Prostate gland (tissue), 2 donors: ENCODE measurements at regions not wholly inside any gene's neighbourhood (a gene's known extent, or its start where the extent isn't known, plus 50 kb on each side); places are given as distances from the start of the nearest gene placed in this dataset.

ENCODE experiments used
- POLR2A ChIP-seq: fragments of 450-650 bp; IDR thresholded peaks from one replicate; pipeline ENCODE4 v1.6.1; 2016; ENCODE audit warnings: antibody characterized with exemption, mild to moderate bottlenecking
- POLR2AphosphoS5 ChIP-seq: sonication (generic); formaldehyde crosslinking; IDR thresholded peaks from one replicate; pipeline ENCODE4 v1.6.1; 2017; ENCODE audit warnings: antibody characterized with exemption
- TF ChIP-seq, protein P1 (sequence below), 4 experiments: fragments of 200-600 bp in 2 of 4; fragments of 450-650 bp in 2 of 4; sonication (generic) in 2 of 4; IDR thresholded peaks; 1 replicate in 3 of 4; 2 replicates in 1 of 4; pipeline ENCODE4 v1.5.1; 2016 to 2019; ENCODE audit warnings: antibody characterized with exemption in 4 of 4, mild to moderate bottlenecking in 2 of 4, moderate library complexity in 2 of 4

DNA sequence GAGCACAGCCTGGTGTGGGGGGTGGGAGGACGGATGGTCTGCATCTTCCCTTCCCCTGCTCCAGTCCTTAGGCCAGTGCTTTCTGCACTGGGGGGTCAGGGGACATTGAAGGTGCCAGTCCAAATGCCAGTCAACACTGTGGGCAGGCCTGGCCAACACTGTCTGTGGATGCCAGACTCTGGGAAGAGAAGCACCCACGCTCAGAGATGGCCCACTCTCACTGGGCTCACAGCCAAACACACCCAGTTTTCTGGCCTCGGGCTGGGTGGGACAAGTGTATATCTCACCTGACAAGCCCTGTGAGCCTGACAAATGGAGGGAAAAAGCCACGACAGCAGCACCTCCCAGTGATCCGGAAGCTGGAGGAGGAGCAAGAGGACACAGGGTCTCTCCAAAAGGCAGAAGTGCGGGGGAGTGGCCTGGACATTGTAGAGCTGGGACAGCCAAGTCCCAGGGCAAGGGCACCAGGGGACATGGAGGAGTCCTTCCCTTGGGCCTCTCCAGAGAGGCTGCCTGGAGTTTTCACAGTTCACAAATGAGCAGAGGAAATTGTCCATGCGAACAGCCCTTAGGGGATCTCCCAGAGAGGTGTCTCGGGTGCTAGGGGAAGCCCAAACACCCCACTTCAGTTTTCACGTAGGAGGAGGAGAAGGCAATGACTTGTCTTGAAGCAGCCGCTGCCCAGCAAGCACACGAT is 79.3 kb downstream of the SDC1 start:
- TF ChIP-seq, protein P1, sequence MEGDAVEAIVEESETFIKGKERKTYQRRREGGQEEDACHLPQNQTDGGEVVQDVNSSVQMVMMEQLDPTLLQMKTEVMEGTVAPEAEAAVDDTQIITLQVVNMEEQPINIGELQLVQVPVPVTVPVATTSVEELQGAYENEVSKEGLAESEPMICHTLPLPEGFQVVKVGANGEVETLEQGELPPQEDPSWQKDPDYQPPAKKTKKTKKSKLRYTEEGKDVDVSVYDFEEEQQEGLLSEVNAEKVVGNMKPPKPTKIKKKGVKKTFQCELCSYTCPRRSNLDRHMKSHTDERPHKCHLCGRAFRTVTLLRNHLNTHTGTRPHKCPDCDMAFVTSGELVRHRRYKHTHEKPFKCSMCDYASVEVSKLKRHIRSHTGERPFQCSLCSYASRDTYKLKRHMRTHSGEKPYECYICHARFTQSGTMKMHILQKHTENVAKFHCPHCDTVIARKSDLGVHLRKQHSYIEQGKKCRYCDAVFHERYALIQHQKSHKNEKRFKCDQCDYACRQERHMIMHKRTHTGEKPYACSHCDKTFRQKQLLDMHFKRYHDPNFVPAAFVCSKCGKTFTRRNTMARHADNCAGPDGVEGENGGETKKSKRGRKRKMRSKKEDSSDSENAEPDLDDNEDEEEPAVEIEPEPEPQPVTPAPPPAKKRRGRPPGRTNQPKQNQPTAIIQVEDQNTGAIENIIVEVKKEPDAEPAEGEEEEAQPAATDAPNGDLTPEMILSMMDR (IDR thresholded peaks at IDR 0.05): no peak
- TF ChIP-seq POLR2A (no peak), POLR2AphosphoS5 (no peak)
